HG02798 (cell line): ENCODE measurements at regions not wholly inside any gene's neighbourhood (a gene's known extent, or its start where the extent isn't known, plus 50 kb on each side); places are given as distances from the start of the nearest gene placed in this dataset.
"Not testable (repeated sequence)": the region's sequence is repeated elsewhere in the genome, so short reads cannot be mapped to it uniquely, and the experiment has no call there.

Experiments used
- ATAC-seq: cut with Tn5 transposase; IDR thresholded peaks from one replicate; pipeline ENCODE4 v1.9.1; 2021; ENCODE audit warnings: mild to moderate bottlenecking; ENCODE audit not compliant: unreplicated experiment, poor library complexity

DNA sequence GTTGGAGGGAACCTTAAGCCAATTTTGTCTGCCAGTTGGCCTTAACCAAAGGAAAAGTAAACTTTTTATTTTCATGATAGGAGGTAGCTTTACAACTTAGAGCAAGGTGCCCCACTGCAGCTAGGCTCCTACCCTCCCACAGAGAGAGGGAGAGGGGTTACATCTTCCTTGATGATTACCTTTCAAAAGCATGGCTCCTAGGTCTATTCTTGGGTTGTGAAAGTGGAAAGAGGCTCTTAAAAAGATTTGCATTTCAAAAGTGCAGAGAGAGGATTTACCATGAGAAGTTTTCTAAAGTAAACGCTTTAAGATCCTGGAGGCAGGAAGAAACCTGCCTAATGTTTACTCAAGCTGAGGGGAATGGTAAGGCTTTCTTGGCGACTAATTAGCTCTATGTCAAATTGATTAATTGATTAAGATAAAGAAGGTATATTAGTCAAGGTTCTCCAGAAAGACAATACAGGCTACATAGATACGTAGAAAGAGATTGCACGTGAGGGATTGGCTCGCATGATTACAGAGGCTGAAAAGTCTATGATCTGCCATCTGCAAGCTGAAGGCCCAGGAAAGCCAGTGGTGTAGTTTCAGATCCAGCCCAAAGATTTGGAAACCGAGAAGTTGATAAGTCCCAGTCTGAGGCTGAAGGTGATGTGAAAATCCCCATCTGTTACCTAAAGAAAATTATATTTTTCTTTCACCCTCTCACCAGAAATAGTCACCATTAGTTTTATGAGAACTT lies 333.8 kb upstream of the CTNND2 start:
- no peak for ATAC-seq

DNA sequence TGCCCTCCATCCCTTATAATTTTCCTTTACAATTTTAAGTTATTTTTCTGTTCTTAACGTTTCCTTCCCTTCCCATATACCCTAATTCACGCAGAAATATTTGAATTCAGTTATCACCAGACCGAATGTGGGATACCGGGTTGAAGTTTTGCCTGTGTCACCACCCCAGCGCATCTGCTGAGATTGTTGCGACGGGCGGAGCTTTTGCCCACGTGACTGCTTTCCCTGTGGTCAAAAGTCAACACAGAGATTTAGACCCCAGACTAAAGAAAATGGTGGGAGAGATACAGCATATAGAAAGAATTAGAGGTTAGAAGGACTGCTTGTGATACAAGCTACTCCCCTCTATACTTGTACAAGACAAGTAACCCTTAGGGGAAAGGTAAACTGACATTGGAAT lies 326.4 kb upstream of the CTNND2 start:
- ATAC-seq: no peak

DNA sequence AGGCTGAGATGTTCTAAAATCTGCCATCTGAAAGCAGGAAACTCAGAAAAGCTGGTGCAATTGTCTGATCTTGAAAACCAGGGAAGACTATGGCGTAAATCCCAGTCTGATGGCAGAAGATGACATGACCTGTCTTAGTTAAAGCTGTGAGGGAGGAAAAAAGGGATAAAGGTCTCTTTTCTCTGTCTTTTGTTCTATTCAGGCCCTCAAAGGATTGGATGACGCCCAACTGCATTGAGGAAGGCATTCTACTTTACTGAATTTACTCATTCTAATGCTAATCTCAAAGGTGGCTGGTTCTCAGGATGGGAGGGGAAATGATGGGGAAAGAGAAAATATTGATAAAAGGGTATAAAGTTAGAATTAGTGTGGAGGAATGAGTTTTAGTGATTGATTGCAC lies 312.8 kb upstream of the CTNND2 start:
- no peak for ATAC-seq

DNA sequence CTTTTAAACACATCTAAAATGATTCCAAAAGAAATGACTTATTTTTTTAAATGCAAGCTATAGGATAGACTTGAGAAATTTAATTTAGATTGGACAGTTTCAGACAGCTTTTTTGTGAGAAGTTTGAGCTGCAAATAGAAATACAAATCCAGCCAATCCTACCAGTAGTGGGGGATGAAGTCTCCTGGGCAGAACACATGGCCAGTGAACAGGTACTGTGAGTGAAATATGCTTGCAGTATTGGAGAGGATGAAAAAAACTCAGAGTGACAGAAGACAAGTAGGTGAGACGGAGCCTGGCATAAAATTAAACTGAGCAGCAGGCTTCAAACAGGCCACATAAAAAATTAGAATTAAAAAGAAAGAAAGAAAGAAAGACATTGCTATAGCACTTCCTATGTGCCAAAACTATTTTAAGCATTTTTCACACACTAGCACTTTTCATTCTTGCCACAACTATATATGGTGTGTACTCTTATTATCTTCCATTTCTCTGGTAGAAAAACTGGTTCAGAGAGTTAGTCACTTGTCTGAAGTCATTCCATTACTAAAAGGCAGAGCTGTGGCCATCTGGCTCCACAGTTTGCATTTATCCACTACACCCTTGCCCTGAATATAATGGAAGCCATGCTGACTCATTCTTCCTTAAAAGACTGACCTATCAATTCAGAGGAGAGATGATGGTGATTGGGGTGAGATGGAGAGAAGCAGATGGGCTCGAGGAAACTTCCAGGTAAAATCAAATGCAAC lies 310.2 kb upstream of the CTNND2 start:
- no peak for ATAC-seq

DNA sequence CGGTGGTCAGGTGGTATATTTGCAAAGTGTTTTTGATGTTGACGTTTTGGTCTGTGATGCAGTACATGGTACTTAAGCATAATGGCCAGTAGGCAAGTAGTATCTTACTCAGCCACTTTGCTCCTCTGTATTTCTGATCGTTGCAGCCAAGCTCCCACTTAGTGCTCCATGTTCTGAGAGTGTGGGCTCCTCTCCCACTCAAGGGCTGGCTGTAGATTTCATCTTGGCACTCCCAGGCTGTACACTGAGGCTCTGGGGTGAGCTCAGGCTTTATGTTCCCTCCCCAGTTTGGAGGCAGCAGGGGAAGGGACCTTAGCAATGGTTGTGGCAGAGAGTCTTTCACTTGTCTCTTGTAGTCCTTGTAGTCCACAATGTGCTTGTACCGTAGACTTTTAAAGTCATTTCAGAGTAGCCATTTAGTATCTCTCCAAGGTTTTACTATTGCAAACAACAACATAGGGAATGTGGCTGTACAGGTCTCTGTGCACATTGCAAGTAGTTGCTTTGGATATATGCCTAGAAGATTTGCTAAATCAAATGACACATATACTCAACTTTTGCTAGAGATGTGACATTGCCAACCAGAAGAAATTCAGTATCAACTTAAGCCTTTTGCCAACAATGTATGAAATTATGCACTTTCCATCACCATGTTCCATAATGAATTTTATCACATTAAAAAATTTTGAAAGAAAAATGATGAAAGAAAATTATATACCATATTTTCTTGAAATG lies 304.3 kb upstream of the CTNND2 start:
- no peak for ATAC-seq

DNA sequence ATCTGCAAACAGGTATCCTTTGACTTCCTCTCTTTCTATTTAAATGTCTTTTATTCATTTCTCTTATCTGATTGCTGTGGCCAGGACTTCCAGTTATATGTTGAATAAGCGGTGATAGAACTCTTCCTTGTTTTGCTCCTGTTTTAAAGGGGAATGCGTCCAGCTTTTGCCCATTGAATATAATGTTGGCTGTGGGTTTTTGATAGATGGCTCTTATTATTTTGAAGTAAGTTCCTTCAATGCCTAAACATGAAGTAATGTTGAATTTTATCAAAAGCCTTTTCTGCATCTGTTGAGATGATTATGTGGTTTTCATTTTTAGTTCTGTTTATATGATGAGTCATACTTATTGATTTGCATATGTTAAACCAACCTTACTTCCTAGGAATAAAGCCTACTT lies 300.5 kb upstream of the CTNND2 start:
- no peak for ATAC-seq

DNA sequence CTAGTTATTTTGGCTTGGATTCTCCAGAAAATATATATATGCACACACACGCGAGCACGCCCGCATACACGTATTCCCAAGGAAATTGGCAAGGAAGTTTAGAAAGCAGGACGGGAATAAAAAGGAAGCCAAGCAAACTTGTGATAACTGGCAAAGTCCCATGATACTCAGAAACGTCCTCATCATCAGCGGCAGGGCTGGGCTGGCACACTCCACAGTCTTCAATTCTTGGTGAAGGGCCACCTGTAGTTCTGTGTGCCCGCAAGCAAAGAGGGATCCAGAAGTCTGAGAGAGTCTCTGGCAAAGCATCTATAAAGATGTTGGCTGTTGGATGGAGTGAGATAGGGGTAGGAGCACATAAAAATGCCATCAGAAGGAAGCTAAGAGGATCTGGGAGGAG lies 289.3 kb upstream of the CTNND2 start:
- ATAC-seq: no peak

DNA sequence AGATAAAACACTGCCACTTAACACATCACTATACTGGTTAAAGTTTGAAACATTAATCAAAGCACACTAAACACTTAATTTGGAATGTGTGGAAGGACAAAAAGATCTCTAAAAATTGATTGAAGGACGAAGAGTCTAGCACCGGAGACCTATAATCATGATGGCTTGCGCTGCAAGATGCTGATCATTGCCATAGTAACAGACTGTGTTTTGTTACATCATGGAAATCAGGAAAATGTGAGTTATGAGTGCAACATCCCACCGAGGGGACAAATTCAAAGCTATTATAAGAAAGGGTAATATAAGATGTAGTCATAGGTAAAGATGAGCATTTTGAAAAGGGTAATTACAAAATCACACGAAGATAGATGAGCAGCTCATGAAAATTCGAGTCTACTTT lies 278.8 kb upstream of the CTNND2 start:
- ATAC-seq: no peak

DNA sequence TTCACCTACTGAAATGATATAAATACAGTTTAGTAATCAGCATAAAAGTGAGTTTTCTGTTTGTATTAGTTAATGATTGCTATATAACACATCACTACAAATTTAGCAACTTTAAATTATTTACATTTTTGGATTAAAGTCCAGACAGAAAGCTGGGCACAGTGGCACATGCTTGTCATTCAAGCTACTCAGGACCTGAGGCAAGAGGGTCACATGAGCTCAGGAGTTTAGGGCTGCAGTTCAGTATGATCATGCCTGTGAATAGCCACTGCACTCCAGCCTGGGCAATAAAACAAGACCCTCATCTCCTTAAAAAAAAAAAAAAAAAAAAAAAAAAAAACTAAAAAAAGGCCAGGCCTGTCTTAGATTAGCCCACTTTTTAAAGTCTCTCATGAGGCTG lies 273.6 kb upstream of the CTNND2 start:
- ATAC-seq: no peak

DNA sequence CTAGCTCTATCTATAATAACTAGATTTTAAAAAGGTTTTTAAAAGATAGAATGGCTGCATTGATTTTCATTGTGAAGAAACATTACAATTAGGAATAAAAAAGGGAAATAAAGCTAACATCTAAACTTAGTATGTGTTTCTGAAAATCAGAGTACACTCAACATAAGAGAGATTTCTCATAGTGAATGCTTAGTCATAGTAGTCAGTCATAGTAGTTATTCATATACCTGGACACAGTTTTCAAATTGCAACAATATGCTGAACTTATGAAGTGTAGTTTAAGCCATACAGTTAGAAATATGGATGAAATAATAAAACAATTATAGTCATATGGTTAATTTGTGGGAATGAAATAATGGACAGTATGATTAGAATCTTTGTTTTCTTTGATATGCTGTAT lies 273.0 kb upstream of the CTNND2 start:
- no peak for ATAC-seq

DNA sequence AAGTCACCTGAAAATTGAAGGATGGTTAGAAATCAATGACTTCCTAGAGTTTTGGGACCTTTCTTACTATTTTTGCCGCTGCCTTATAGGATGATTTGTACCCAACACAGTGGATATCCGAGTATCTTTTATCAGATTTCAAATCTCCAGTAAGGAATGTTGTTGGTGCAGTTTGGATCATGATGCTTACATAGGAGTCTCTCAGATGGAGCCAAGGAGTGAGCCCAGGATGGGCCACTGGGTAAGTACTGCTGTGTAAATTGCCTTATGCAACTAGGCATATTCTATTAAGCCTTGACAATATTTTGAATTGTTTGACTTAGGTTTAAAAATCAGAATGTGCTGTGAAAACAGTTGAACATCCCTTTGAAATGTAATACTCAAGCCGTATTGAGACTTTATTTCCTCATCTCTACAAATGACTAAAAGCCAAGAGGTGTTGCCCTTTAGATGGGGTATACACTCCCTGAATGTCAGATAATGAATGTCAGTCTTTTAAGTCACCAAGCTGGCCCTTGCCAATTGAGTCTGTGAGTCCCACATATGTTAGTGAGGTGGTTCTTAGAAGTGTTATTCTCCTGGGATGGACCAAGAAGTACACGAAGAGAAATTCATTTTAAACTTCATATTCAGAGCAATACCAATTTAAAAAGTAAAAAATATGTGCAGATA lies 271.8 kb upstream of the CTNND2 start:
- no peak for ATAC-seq

DNA sequence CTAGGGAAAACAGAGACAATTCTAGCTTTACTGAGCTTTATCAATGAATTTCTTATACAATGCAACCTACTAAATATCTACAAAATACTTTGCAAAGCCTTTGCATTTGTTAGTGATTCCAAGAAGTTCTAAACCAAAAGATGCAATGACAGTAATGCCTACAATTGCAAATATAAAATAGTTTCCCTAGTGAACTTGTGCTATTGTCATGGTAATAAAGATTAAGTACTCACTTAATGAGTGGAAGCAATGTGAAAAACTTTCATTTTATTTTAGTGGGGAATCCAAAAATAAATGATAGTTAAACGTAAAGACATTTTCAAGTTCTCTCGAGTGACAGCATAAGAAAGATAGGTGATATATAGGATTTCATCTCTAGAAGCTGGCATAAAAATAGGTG lies 270.5 kb upstream of the CTNND2 start:
- ATAC-seq: no peak

DNA sequence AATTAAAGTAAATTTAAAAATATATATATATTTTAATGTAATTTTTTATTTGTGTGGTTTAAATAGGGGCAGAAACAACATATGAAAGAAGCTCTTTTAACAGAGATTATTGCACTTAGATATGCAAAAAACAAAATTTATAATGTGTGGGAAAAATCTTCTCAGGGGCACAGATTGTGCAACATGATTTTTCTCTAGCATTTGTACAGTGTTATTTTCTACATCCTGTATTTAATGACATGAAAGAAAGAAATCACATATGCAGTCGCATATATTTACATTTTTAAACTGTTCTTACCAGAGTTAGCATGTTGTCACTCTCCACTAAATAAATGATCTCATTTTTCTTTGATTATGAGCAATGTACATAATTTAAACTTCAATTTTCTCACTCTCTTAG lies 265.3 kb upstream of the CTNND2 start:
- no peak for ATAC-seq

DNA sequence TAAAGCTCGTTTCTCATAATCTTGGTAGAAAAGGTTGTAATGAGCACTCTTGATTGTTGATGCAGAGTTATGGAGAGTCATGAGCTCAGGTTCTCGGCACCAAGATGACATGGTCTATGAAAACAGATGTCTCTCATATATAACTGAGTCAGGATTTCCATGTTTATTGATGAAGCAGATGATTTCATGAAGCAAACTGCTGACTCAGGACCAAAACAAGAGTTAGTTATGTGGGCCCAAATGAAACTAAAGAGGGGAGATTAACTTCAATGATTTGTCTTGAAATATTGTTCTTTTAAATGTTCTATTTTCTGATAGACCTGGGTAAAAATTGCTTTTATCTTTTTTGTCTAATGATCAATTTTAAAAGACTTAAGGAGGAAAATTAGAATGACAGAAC lies 258.6 kb upstream of the CTNND2 start:
- no peak for ATAC-seq

DNA sequence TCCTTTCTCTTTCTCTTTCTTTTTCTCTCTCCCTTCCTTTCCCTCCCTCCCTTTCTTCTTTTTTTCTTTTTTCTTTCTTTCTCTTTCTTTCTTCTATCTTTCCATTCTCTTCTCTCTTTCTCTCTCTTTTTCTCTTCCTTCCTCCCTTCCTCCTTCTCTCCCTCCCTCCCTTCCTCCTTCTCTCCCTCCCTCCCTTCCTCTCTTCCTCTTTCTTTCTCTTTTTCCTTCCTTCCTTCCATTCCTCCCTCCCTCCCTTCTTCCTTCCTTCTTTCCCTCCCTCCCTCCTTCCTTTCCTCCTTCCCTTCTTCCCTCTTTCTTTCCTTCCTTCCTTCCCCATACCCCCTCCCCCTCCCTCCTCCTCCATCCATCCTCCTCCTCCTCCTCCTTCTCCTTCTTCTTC lies 243.3 kb upstream of the CTNND2 start:
- ATAC-seq: no peak

DNA sequence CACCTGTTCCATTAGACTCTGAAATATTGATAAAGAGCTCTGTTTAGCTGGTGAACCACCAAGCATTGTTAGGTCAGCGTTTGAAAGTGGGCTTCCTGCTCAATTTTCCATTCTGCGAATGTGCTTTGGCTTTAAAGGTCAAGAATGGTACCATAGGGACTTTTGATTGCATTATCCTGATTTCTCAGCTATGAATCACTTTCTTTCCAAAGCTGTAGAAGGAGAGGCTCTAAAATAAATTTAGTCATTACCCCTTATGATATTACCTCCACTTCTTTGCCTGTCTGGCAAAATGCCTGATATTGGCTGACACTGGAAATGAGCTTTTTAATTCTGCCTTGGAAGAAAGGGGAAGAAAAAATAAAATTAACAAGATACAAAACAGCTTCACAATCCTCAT lies 237.2 kb upstream of the CTNND2 start:
- ATAC-seq: no peak

DNA sequence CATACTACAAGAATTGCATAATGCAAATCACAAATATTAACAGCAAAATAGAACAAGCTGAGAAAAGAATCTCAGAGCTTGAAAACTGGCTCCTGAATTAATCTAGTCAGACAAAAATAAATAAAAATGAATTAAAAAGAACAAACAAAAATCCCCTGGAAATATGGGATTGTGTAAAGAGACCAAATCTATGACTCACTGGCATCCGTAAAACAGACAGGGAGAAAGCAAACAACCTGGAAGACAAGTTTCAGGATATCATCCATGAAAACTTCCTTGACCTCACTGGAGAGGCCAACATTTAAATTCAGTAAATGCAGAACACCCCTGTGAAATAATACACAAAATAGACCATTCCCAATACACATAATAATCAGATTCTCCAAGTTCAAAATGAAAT lies 229.3 kb upstream of the CTNND2 start:
- no peak for ATAC-seq

DNA sequence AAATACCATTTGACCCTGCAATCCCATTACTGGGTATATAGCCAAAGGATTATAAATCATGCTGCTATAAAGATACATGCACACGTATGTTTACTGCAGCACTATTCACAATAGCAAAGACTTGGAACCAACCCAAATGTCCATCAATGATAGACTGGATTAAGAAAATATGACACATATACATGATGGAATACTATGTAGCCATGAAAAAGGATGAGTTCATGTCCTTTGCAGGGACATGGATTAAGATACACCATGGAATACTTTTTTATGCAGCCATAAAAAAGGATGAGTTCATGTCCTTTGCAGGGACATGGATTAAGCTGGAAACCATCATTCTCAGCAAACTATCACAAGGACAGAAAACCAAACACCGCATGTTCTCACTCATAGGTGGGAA lies 226.8 kb upstream of the CTNND2 start:
- ATAC-seq: not testable (repeated sequence)

DNA sequence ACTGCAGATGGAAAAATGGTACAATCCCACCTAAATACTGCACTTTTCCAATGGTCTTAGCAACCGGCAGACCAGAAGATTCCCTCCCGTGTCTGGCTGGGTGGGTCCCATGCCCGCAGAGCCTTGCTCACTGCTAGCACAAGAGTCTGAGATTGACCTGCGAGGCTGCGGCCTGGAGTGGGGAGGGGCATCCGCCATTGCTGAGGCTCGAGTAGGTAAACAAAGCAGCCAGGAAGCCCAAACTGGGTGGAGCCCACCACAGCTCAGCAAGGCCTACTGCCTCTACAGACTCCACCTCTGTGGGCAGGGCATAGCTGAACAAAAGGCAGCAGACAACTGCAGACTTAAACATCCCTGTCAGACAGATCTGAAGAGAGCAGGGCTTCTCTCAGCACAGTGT lies 221.6 kb upstream of the CTNND2 start:
- ATAC-seq: no peak

DNA sequence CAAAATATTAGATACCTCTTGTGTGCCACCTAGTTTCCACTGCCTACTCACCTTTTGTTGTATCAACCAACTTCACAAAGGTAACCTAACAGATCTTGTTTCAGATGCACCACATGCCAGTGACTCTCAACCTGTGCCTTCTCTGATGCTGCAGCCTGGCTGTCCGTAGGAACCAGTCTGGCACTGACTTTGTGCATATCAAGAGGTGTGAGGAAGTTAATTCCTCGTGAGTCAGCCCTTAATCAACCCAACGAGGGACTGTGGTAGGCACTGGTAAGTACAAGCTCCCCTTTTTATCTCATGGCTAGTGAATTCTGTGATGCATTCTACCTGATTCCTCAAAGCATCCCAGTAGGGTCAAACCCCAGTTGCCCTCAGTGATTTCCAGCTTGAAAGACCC lies 215.4 kb upstream of the CTNND2 start:
- no peak for ATAC-seq

DNA sequence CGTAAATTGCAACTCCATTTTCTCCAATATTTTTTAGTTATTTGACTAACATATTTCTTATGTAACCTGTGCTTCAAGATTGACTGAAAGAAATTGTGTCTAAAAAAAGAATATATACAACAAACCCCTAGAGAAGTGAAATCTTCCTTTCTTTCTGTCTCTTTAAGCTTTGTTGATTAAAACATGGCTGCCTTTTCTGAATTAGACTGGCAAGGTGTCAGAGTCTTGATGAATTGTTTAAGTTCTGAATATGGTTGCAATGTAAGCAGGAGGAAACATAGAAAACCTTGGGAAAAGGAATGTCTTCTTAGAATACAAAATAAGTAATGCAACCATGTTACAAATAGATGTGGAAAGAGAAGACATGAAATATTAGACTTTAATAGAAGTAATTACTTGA lies 209.8 kb upstream of the CTNND2 start:
- no peak for ATAC-seq
